HG03175 (cell line): ENCODE measurements at regions not wholly inside any gene's neighbourhood (a gene's known extent, or its start where the extent isn't known, plus 50 kb on each side); places are given as distances from the start of the nearest gene placed in this dataset.

ENCODE experiments used
- ATAC-seq: cut with Tn5 transposase; IDR thresholded peaks from one replicate; pipeline ENCODE4 v1.9.1; 2021; ENCODE audit warnings: mild to moderate bottlenecking, moderate library complexity; ENCODE audit not compliant: unreplicated experiment

DNA sequence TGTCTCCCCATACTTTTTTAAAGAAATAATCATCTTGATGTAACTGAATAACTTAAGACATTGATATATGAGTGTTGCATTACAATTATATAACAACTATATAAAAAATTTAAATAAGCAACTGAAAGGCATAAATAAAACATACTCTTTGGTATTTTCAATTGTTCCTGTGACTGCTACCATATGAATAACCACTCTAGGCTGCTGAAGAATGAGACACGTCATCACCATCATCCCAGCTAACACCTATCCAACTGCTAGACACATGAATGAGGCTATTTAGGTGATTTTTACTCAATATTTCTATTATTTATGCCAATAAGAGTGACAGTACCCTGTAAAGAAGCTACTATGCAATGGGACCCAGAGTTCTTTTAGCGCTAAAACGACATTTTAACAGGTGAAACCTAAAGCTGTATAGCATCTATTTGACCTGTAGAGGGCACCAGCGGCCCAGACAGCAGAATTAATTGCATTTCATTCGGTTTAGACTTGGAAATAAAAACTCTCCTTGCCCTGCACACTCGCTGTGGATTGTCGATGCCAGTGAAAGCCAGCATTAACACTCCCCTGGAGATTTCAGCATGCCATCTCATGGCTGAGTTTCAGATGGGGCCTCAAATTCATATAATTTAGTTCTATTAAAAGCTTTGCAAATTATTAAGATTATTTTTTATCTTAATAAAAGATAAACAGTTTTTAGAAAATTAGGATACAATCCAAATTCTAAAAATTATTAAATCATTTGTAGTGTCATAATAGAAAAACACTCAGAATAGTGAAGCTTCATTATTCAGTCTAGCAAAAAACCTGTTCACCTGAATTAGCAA is 89.4 kb upstream of the MAP2 start:
- ATAC-seq: peak; percentile 90

DNA sequence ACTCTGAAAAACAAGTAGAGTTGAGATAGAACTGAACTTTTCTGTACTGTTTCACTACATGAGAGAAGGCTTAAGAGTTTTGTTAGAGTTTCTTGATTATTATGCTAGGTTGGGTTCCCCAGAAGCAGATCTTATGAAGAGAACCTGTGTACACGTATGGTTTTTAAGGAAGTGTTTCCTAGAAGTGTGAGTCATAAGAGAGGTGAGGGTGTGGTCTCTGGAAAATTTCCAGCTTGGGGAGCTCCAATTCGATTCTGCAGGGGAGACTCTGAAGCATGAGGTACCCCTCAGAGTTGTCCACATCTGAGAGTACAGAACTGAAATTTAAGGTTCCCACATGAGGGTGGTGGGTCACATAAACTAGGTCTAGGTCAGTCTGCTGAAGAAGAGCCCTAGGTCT is 83.3 kb upstream of the MAP2 start:
- ATAC-seq: no peak

- no peak for ATAC-seq
These were observed 79.5 kb upstream of the MAP2 start for GRCh38 chr2:209344349-209344748.

GRCh38 chr2:209348433-209348832 is 75.4 kb upstream of the MAP2 start:
- ATAC-seq: no peak

DNA sequence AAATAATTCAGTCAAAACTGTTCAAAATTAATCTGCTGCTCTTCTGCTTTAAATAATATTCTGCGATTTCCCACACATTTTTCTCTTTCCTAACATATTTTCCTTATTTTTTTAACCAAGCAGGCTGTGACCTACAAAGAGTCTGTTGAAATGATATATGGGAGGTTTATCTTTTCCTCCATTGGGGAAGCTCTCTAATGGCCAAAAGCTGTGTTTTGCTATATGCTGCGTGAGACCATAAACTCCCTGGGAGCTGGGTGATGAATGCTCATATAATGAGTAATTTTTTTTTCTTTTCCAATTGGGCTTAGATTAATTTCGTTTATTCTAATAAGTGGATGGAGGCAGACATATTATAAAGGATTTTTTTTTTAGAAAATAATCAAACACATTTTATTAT is 72.2 kb upstream of the MAP2 start:
- no peak for ATAC-seq

- ATAC-seq: no peak
These were observed 64.9 kb upstream of the MAP2 start for GRCh38 chr2:209358992-209359391.

DNA sequence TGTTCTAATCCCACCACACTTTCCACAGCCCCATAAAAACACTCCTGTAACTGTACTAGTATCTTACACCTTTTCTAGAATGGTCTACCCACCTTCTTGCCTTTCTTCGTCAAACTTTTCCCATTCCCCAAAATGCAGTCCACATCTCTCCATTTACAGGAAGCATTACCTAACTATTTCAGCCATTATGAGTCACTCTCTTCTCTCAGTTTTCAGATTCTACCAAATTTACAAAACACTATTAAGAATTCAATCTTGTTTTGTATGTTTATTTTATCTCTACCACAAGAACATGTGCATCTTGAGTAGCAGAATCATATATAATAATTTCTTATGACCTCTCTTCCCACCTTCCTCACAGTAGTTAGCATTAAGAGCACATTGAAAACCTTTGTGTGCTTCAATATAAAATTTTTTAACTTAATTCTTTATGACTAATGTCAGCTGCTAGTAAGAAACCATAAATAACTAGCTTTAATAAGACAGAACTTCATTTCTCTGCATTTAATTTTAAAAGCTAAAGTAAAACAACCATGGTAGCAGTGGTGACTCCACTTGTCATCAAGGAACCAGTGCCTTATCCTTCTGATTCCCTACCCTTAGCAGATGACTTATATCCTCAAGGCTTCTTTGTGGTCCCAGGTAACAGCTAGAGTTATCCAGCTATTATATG is 56.6 kb upstream of the MAP2 start:
- no peak for ATAC-seq

DNA sequence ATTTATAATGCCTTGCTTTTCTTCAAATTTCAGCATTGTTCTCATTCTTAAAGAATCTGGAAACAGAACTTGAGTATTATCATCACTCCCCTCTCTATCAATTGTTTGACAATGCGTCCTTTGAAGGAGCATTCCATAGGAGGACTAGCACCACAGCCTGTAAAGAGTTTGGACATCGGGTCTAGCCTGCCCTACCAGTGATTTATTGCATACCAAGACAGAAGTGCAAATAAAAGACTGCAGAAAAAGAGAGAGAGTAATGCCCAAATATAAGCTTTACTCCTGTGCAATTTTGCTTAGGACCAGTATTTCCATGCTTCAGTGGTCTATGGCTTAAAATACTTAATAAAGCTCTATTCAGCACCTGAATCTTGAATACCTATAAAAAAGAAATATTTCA is 55.4 kb upstream of the MAP2 start:
- no peak for ATAC-seq

DNA sequence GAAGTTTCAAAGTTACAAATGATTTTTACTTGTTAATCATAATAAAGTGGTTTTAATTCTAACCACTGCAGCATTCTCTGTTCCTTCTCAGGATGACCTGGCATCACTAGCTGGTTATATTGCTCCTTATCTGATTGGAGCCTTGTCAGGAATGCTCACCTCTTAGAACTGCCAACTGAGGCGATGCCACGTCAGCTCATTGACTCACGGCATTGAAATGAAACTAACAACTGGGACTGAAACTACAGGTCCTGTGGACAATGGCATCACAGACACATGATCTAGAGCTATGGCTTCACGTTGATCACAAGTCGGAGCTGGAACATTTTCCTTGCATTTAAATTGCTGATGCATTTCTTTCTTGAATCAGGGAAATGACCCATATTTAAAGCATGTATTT is 54.9 kb upstream of the MAP2 start:
- no peak for ATAC-seq

DNA sequence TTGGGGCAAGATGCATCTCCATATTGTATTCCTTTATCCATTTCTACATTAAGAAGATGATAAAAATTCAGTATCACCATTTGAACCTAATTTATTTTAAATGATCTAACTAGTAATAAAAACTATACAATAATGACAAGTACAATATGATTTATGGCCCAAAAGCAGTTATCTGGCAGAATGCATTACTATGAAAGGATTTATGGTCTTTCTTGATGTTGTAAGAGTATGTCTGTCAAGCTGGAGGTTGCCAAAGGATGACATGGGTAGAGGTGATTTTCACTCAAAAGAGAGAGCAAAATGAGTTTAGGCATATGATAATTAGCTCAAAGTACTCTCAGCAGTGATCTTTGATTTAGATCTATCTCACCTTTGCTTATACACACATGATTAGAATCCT is 54.2 kb upstream of the MAP2 start:
- no peak for ATAC-seq

DNA sequence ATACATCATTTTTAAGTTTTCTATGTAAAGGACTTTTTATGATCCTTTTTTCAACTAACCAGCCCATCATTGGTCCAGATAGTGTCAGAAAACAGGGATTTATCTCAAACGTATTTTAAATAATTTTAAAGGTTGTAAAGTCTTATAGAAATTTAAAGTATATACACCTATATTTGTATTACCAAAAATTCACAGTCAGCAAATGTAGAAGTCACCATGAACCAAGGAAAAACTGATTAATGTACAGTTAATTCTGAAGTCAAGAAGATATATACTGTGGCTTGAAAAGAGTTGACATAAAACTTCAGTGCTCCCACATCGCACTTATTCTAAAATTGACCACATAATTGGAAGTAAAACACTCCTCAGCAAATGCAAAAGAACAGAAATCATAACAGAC is 52.4 kb upstream of the MAP2 start:
- ATAC-seq: no peak
